ENCODE measurements at regions not wholly inside any gene's neighbourhood (a gene's known extent, or its start where the extent isn't known, plus 50 kb on each side); places are given as distances from the start of the nearest gene placed in this dataset.

- H3K36me3 ChIP-seq (ENCODE audit: insufficient read depth): no peaks in the 10 kb centered on the region
- no peak for DNase-seq (ENCODE audit: extremely low spot score)
- H3K27ac ChIP-seq (ENCODE audit: low read depth): no peak overlapping the region
- no peak overlapping the region for H3K4me3 ChIP-seq (ENCODE audit: low read depth, low read length)
- H3K4me1 ChIP-seq (ENCODE audit: insufficient read depth): no peaks in the 10 kb centered on the region
- WGBS: 93% methylated on average over 7 of the region's 7 CpGs
These were observed 505.2 kb upstream of the RGMB start for GRCh38 chr5:98268162-98268860.

GRCh38 chr5:98275980-98276379, 497.5 kb upstream of the RGMB start:
- H3K4me3 ChIP-seq (ENCODE audit: low read depth, low read length): no peak overlapping the region
- no peak overlapping the region for H3K27ac ChIP-seq (ENCODE audit: low read depth)
- no peak for DNase-seq (ENCODE audit: extremely low spot score)
- WGBS: 74% methylated on average over 1 of the region's 1 CpG
- no peaks in the 10 kb centered on the region for H3K36me3 ChIP-seq (ENCODE audit: insufficient read depth)
- H3K4me1 ChIP-seq (ENCODE audit: insufficient read depth): no peaks in the 10 kb centered on the region

- Histone ChIP-seq H3K4me3 (ENCODE audit: low read depth, low read length) (no peak overlapping the region), H3K36me3 (ENCODE audit: insufficient read depth) (no peaks in the 10 kb centered on the region), H3K4me1 (ENCODE audit: insufficient read depth) (no peaks in the 10 kb centered on the region), H3K27ac (ENCODE audit: low read depth) (no peak overlapping the region)
- no peak for DNase-seq (ENCODE audit: extremely low spot score)
- WGBS: 82% methylated on average over 1 of the region's 1 CpG
These were observed 490.9 kb upstream of the RGMB start for GRCh38 chr5:98282521-98282920.

- Histone ChIP-seq H3K27ac (ENCODE audit: low read depth) (no peak overlapping the region), H3K4me3 (ENCODE audit: low read depth, low read length) (no peak overlapping the region), H3K36me3 (ENCODE audit: insufficient read depth) (no peaks in the 10 kb centered on the region), H3K4me1 (ENCODE audit: insufficient read depth) (no peaks in the 10 kb centered on the region)
- 91% methylated on average over 3 of the region's 3 CpGs for WGBS
- no peak for DNase-seq (ENCODE audit: extremely low spot score)
These were observed 481.0 kb upstream of the RGMB start for GRCh38 chr5:98292496-98292895.

GRCh38 chr5:98296426-98296825, 477.0 kb upstream of the RGMB start:
- Histone ChIP-seq H3K4me1 (ENCODE audit: insufficient read depth) (no peaks in the 10 kb centered on the region), H3K27ac (ENCODE audit: low read depth) (no peak overlapping the region), H3K4me3 (ENCODE audit: low read depth, low read length) (no peak overlapping the region), H3K36me3 (ENCODE audit: insufficient read depth) (no peaks in the 10 kb centered on the region)
- 71% methylated on average over 3 of the region's 3 CpGs for WGBS
- no peak for DNase-seq (ENCODE audit: extremely low spot score)

DNA sequence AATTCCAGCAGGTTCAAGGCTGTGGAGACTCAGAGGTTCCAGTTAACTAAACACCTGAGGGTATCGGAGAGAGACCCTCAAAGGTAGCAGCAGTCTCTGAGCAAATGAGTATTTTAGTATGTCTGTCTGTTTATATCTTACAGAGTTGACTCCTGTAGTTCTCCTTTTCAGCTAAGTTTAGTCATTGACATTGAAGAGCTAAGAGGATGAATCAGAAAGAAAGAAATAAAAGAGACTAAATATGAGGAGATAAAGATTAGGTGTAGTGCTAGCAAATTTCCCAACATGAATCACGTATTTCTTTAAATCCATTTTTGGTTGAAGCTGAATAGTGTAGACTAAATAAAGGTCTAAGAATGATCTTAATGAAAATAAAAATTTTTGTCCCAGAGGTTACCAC, 474.0 kb upstream of the RGMB start:
- WGBS: 97% methylated on average over 2 of the region's 2 CpGs
- H3K4me3 ChIP-seq (ENCODE audit: low read depth, low read length): no peak overlapping the region
- H3K36me3 ChIP-seq (ENCODE audit: insufficient read depth): no peaks in the 10 kb centered on the region
- H3K4me1 ChIP-seq (ENCODE audit: insufficient read depth): no peaks in the 10 kb centered on the region
- no peak for DNase-seq (ENCODE audit: extremely low spot score)
- no peak overlapping the region for H3K27ac ChIP-seq (ENCODE audit: low read depth)

DNA sequence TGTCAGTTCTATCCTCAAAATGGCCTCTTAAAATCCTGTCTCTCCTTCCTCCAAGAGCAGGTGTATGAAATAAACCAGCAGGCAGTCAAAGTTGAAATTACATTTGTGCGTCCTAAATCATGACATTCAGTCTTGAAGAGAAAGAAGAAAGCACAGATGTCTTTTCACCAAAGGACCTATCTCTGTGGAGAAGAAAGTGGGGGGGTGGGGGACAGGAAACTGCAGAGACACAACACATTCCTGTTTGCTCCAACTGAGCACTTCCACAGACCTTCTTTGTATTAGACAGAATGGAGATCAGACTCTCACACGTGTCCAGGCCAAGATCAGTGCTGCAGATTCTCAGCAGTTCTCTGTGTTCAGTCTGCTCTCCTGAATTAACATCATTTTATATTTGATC, 471.9 kb upstream of the RGMB start:
- Histone ChIP-seq H3K36me3 (ENCODE audit: insufficient read depth) (no peaks in the 10 kb centered on the region), H3K4me1 (ENCODE audit: insufficient read depth) (no peaks in the 10 kb centered on the region), H3K27ac (ENCODE audit: low read depth) (no peak overlapping the region), H3K4me3 (ENCODE audit: low read depth, low read length) (no peak overlapping the region)
- DNase-seq (ENCODE audit: extremely low spot score): no peak
- 66% methylated on average over 2 of the region's 2 CpGs for WGBS

GRCh38 chr5:98307811-98308210, 465.7 kb upstream of the RGMB start:
- H3K4me3 ChIP-seq (ENCODE audit: low read depth, low read length): no peak overlapping the region
- WGBS: 78% methylated on average over 2 of the region's 2 CpGs
- H3K36me3 ChIP-seq (ENCODE audit: insufficient read depth): no peaks in the 10 kb centered on the region
- H3K4me1 ChIP-seq (ENCODE audit: insufficient read depth): no peaks in the 10 kb centered on the region
- no peak overlapping the region for H3K27ac ChIP-seq (ENCODE audit: low read depth)
- DNase-seq (ENCODE audit: extremely low spot score): no peak

DNA sequence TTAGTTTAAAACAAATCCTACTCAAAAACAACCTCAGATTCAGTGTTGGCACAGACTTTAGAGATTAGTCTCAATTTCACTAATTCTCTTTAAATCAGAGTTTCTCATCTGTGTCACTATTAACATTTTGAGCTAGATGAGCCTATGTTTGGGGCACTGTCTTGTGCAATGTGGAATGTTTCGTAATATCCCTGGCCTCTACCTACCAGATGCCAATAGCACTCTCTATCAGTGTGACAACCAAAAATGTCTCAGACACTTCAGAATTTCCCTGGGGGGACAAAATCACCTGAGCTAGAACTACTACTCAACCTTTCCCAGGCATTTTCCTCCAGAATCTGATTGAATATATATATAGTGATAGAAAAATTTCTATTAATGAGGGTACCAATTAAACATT, 465.2 kb upstream of the RGMB start:
- Histone ChIP-seq H3K4me1 (ENCODE audit: insufficient read depth) (no peaks in the 10 kb centered on the region), H3K27ac (ENCODE audit: low read depth) (no peak overlapping the region), H3K4me3 (ENCODE audit: low read depth, low read length) (no peak overlapping the region), H3K36me3 (ENCODE audit: insufficient read depth) (no peaks in the 10 kb centered on the region)
- DNase-seq (ENCODE audit: extremely low spot score): no peak
- 97% methylated on average over 1 of the region's 1 CpG for WGBS

DNA sequence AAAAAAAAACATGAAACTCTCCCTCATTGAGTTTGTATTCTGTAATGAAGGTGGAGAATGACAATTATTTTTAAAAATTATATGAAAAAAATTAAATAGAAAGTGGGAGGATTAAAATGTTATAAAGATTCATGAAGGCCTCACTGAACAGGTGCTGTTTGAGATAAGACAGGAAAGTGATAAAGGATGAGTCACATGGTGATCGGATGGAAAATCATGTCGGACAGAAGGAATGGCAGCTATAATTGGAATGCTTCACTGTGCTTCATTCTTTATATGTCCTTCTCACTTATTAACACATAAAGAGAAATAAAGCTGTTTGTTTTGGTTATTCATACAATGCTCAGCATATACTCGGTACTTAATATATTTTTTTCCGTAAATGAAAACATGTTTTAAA, 464.5 kb upstream of the RGMB start:
- Histone ChIP-seq H3K4me1 (ENCODE audit: insufficient read depth) (no peaks in the 10 kb centered on the region), H3K36me3 (ENCODE audit: insufficient read depth) (no peaks in the 10 kb centered on the region), H3K27ac (ENCODE audit: low read depth) (no peak overlapping the region), H3K4me3 (ENCODE audit: low read depth, low read length) (no peak overlapping the region)
- 79% methylated on average over 4 of the region's 4 CpGs for WGBS
- no peak for DNase-seq (ENCODE audit: extremely low spot score)

DNA sequence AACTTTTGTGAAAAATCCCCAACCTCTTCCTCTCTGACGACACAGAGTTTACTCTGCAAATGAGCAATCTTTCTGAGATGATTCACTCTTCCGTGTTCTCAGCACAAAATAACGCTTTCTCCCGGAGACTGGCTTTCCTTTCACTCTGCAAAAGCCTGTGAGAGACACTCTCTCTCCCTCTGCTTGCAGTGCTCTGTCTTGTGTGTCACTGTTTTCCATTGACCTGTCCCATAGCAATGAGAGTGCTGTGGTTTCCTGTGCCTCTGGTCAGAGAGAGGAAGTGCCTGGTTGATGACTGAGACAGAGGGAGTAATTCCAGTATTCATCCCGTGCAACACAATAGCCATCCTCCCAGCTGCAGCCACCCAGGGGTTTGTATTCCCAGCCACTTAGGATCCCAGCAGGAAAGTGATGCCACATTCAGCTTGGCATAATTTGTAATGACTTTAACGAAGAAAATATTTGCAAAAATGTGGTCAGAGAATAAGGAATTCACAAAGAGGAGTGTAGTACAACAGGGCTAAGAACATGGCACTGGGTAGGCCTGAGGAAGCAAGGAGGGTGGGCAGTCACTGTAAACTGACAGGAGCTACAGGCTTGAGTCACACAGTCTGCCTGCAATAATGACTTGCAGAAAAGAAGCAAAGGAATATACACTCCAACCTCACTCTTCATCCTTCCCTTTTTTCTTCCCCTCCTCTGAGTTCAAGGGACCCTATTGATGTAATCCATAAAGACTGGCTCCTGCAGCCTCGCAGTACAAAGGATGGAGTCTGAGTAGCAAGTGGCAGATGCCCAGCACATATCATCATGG, 463.5 kb upstream of the RGMB start:
- H3K36me3 ChIP-seq (ENCODE audit: insufficient read depth): no peaks in the 10 kb centered on the region
- 49% methylated on average over 7 of the region's 7 CpGs for WGBS
- no peak overlapping the region for H3K4me3 ChIP-seq (ENCODE audit: low read depth, low read length)
- no peak overlapping the region for H3K27ac ChIP-seq (ENCODE audit: low read depth)
- no peak for DNase-seq (ENCODE audit: extremely low spot score)
- no peaks in the 10 kb centered on the region for H3K4me1 ChIP-seq (ENCODE audit: insufficient read depth)

DNA sequence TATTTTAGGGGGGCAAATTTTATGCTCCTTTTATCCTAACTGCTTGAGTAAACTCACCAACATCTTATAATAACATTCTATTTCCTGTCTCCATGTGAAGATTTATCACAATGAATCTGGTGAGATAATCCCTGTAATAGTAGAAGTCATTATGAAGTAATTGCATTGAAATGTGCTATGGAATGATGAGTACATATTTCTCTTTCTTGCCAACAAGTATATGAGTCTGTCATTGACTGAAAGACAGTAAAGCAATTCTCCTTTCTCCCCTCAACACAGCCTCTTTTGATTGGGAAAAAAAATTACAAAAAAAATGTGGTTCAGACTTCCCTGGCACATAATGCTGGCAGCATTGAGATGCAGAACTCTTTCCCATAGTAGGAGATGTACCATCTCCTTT, 459.2 kb upstream of the RGMB start:
- Histone ChIP-seq H3K27ac (ENCODE audit: low read depth) (no peak overlapping the region), H3K4me1 (ENCODE audit: insufficient read depth) (no peaks in the 10 kb centered on the region), H3K36me3 (ENCODE audit: insufficient read depth) (no peaks in the 10 kb centered on the region), H3K4me3 (ENCODE audit: low read depth, low read length) (no peak overlapping the region)
- DNase-seq (ENCODE audit: extremely low spot score): no peak

- no peak overlapping the region for H3K27ac ChIP-seq (ENCODE audit: low read depth)
- H3K4me3 ChIP-seq (ENCODE audit: low read depth, low read length): no peak overlapping the region
- no peak for DNase-seq (ENCODE audit: extremely low spot score)
- H3K36me3 ChIP-seq (ENCODE audit: insufficient read depth): no peaks in the 10 kb centered on the region
- H3K4me1 ChIP-seq (ENCODE audit: insufficient read depth): no peaks in the 10 kb centered on the region
These were observed 455.1 kb upstream of the RGMB start for GRCh38 chr5:98318386-98318785.

- no peak for DNase-seq (ENCODE audit: extremely low spot score)
- Histone ChIP-seq H3K27ac (ENCODE audit: low read depth) (no peak overlapping the region), H3K4me1 (ENCODE audit: insufficient read depth) (no peaks in the 10 kb centered on the region), H3K36me3 (ENCODE audit: insufficient read depth) (no peaks in the 10 kb centered on the region), H3K4me3 (ENCODE audit: low read depth, low read length) (no peak overlapping the region)
- WGBS: 86% methylated on average over 7 of the region's 7 CpGs
These were observed 454.0 kb upstream of the RGMB start for GRCh38 chr5:98319299-98320011.
